VCaP (cell line): ENCODE measurements at regions not wholly inside any gene's neighbourhood (a gene's known extent, or its start where the extent isn't known, plus 50 kb on each side); places are given as distances from the start of the nearest gene placed in this dataset.

Experiments
- H3K27ac ChIP-seq: fragments of 450-650 bp; 2 replicates; pipeline ENCODE4 v1.5.1; 2017
- TF ChIP-seq, protein P1 (sequence below): fragments of 450-650 bp; conservative IDR thresholded peaks from 2 replicates; pipeline ENCODE4 v1.5.1; 2017; ENCODE audit warnings: mild to moderate bottlenecking, moderate library complexity

DNA sequence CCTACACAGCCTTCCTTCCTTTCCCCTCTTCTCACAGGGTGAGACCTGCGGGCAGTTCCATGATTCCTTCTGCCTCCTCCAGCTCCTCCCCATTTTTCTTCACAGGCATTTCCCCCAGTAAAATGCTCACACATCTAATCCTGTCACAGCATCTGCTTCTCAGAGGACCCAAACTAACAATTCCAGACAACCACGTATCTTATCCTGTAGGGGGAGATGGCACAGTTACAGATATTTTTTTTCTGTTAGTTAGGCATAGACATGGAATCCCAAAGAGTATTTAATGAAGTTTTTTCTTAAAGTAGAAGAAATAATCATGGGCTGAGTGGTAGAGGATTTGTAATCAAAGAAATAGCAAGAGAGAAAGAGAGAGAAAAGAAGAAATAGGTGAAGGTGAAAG, 373.1 kb upstream of the ADAMTS9 start:
- no peak overlapping the region for H3K27ac ChIP-seq
- TF ChIP-seq, protein P1, sequence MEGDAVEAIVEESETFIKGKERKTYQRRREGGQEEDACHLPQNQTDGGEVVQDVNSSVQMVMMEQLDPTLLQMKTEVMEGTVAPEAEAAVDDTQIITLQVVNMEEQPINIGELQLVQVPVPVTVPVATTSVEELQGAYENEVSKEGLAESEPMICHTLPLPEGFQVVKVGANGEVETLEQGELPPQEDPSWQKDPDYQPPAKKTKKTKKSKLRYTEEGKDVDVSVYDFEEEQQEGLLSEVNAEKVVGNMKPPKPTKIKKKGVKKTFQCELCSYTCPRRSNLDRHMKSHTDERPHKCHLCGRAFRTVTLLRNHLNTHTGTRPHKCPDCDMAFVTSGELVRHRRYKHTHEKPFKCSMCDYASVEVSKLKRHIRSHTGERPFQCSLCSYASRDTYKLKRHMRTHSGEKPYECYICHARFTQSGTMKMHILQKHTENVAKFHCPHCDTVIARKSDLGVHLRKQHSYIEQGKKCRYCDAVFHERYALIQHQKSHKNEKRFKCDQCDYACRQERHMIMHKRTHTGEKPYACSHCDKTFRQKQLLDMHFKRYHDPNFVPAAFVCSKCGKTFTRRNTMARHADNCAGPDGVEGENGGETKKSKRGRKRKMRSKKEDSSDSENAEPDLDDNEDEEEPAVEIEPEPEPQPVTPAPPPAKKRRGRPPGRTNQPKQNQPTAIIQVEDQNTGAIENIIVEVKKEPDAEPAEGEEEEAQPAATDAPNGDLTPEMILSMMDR, result no peak

DNA sequence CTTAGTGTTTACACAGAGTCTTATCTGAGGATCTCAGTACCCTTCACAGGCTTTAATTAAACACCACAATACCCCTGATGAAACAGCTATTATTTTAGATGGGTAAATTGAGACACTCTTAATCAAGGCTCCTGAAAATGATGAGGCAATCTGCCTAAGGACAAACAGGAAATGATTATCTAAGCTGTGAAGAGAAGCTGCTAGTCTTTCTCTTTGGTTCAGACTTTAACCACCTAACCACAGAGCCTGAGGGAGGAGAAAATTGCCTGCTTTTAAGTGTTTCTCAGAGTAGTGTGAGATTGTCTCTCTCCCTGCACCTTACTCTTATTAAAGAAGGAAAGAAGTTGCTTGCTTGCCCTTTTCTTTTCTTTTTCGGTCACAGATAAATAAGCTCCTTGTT, 364.3 kb upstream of the ADAMTS9 start:
- no peak overlapping the region for H3K27ac ChIP-seq
- TF ChIP-seq, protein P1, result no peak

DNA sequence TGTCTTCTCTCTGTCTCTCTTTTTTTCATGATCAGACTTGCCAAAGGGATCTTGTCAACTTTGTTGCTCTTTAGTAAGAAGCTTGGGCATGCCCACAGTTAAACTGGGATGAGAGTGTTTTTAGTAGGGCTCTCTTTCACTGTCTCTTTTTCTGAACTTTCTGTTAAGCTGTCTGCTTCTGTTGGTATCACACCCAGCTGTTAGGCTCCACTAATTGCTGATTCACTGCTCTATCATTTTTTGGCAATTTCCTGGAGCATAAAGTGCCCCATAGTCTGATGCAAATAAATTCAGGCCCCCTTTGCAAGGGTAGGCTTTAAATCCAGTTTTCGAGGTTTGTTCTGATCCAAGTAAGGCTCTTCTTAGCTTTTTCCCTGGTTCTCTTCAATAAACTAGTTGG, 360.4 kb upstream of the ADAMTS9 start:
- TF ChIP-seq, protein P1, result no peak
- no peak overlapping the region for H3K27ac ChIP-seq

DNA sequence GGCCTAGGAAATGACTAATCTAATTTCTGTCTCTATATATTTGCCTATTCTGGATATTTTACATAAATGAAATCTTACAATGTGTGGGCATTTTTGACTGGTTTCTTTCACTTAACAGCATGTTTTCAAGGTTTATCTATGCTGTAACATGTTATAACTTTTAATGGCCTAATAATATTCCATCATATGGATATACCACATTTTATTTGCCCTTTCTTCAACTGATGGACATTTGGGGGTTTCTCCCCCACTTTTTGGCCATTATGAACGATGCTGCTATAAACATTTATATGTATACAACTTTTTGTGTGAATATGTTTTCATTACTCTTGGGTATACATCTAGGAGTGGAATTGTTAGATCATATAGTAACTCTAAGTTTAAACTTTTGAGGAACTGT, 357.3 kb upstream of the ADAMTS9 start:
- H3K27ac ChIP-seq, result no peak overlapping the region
- TF ChIP-seq, protein P1, result no peak

DNA sequence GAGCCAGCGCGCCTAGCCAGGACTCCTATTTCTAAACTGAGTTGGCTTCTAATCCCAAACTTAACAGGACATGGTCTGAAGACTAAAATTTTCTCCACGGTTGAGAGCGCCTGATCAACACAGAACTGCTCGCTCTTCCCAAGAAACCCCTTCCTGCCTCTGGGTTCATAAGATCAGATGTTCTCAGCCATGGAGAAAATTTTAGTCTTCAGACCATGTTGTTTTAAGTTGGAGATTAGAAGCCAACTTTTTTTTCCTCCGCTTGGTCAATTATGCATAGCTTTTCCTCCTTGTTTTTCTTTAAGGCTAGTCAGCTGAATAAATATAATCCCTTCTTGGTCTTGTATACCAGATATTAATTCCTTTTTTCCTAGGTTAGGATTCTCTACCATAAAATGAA, 356.6 kb upstream of the ADAMTS9 start:
- TF ChIP-seq, protein P1, result no peak
- H3K27ac ChIP-seq, result no peak overlapping the region

DNA sequence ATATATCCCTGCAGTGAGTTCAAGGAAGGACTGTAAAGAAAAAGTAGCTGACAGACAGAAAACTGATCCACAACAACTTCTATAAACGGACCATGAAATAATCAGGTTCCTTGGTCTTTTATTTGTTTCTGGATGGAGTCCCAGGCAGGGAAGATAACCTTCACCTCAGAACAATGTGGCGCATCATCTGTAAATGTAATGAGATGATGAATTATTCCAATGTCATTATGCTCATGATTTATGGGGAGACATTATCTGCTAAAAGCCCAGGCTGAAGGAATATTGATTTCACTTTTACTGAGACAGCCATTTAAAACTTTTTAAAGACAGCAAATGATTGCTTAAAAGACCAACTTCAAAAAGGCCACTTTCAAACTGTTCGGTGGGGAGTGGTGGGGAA, 354.9 kb upstream of the ADAMTS9 start:
- TF ChIP-seq, protein P1, result no peak

DNA sequence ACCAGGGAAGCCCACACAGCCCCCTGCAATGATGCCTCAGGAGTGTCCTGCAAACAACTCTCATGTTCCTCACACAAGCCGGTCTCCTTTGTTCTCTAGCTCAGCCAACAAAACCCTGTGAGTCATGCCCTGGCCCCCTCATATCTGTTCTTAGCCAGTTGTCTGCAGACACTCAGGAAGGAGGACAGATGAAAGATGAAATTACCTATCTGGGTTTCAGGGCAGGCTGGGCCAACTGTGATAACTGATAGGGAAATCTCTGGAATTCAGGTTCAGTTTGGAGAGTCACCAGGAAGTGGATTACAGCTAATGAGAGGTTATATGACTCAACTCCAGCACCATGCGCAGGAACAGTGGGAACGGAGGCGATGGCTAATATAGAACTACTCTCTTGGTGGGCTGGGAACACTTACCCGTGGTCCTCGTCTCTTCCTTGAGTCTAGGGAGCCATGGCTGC, 352.0 kb upstream of the ADAMTS9 start:
- TF ChIP-seq, protein P1, result no peak

More for the DNA sequence above, 354.9 kb upstream of the ADAMTS9 start:
- H3K27ac ChIP-seq, result no peak overlapping the region

DNA sequence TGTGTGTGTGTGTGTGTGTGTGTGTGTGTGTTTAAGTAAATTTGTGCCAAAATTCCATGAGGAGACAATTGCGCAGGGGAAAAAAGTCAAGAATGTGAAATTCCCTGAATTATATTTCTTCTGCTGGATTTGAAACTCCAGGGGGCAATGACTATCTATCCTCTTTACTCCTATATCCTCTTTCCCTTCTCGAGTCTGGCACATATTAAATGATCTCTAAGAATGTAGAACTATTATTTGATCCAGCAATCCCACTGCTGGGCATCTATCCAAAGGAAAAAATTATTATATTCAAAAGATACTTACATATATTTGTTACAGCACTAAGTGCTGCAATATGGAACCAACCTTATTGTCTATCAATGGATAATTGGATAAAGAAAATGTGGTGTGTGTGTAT, 350.1 kb upstream of the ADAMTS9 start:
- H3K27ac ChIP-seq, result no peak overlapping the region
- TF ChIP-seq, protein P1, result no peak

More for the DNA sequence above, 352.0 kb upstream of the ADAMTS9 start:
- H3K27ac ChIP-seq, result no peak overlapping the region
